HG03135 (cell line): ENCODE measurements at regions not wholly inside any gene's neighbourhood (a gene's known extent, or its start where the extent isn't known, plus 50 kb on each side); places are given as distances from the start of the nearest gene placed in this dataset.
"Not testable (repeated sequence)": the region's sequence is repeated elsewhere in the genome, so short reads cannot be mapped to it uniquely, and the experiment has no call there.

ENCODE experiments used
- ATAC-seq: cut with Tn5 transposase; IDR thresholded peaks from one replicate; pipeline ENCODE4 v1.9.1; 2021; ENCODE audit warnings: mild to moderate bottlenecking, moderate library complexity; ENCODE audit not compliant: unreplicated experiment

GRCh38 chr5:117131048-117131679 lies 556.5 kb upstream of the SEMA6A start:
- ATAC-seq = peak; percentile 82

DNA sequence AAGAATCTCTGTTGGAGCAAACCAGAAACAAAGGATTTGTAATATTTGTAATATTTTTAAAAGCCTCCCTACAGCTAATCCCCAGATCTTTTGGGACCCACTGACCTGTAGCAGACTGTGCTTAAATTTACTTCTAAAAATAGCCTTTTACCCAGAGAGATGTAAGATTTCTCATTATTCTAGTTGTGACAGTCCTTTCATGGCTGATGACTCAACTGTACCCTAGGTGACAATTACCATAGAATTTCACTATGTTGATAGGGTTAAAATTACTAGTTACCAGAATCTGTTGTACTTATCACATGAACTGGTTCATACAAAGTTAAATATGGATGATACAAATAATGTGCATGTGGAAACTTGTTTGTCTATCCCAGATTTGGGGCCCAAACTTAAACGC lies 543.9 kb upstream of the SEMA6A start:
- ATAC-seq = no peak

- ATAC-seq = not testable (repeated sequence)
Observed at GRCh38 chr5:117117314-117117713, 542.7 kb upstream of the SEMA6A start.

GRCh38 chr5:117110548-117110947 lies 535.9 kb upstream of the SEMA6A start:
- no peak for ATAC-seq

DNA sequence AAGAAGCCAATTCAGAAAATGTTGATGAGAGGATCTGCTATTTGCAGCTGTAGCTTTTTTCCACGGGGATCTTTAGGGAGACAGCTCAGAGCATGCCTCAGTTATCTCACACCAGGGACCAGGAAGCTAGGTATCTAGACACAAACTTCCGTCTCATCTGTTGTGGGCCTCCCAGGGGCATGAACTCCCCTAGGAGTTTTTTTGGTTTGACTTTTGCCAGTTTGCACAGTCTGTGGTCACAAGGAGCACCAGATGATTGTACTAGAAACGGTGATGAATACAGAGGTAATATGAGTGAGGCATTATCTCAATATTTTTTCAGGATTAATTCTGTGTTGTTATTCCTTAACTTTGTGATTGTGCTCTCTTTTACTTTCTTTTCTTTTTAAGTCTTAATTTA lies 533.2 kb upstream of the SEMA6A start:
- no peak for ATAC-seq

- no peak for ATAC-seq
Observed at GRCh38 chr5:117103703-117104102, 529.1 kb upstream of the SEMA6A start.

DNA sequence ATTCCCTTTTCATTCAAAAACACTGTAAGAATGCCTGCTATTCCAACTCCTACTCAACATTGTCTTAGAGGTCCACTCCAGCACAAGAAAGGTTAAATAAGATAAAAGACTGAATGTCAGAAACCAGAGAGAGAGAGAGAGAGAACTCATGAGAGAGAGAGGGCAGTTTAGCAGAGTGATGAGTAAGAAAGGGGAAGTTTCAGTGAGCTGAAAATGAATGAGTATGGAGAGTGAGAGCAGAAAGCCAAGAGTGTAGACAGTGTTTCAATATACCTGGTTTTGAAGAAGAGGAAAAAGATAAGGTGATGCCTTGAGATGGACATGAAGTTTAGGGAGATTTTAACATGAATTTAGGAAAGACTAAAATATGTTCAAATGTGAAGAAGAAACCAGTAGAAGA lies 528.0 kb upstream of the SEMA6A start:
- ATAC-seq = no peak

DNA sequence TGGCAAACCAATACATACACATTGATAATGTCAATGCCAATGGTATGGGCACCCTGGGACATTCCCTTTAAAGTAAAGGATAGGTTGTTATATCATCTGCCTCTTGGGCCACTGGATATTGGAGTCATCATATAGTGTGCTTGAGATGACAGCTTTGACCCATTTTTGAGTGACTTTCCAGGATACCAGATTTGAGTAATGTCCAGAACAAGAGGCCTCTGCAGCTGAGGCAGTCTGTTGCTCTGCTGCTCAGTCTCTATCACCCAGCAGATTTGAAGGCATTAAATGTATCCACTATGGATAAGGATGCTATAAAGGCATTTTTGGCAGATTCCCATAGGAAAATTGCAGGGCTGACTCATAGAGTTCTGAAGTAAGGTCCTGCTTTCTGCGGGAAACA lies 525.6 kb upstream of the SEMA6A start:
- no peak for ATAC-seq

DNA sequence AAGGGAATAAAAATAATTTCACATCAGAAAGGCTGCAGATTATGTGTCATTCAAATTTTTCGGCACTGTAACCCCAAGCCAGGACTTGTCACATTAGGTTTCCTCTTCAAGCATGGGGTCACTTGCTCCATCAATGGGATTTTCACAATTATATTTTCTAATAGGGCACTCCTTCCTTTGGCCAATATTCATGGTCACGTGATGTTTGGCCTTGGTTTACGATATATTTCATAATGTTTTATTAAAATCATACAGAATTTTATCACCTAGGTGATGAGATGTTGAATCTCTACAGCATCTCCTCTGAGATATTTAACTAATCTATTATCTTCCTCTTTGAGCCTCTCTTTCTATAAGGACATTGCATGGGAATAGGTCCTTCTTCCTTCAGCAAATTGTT lies 523.5 kb upstream of the SEMA6A start:
- no peak for ATAC-seq

DNA sequence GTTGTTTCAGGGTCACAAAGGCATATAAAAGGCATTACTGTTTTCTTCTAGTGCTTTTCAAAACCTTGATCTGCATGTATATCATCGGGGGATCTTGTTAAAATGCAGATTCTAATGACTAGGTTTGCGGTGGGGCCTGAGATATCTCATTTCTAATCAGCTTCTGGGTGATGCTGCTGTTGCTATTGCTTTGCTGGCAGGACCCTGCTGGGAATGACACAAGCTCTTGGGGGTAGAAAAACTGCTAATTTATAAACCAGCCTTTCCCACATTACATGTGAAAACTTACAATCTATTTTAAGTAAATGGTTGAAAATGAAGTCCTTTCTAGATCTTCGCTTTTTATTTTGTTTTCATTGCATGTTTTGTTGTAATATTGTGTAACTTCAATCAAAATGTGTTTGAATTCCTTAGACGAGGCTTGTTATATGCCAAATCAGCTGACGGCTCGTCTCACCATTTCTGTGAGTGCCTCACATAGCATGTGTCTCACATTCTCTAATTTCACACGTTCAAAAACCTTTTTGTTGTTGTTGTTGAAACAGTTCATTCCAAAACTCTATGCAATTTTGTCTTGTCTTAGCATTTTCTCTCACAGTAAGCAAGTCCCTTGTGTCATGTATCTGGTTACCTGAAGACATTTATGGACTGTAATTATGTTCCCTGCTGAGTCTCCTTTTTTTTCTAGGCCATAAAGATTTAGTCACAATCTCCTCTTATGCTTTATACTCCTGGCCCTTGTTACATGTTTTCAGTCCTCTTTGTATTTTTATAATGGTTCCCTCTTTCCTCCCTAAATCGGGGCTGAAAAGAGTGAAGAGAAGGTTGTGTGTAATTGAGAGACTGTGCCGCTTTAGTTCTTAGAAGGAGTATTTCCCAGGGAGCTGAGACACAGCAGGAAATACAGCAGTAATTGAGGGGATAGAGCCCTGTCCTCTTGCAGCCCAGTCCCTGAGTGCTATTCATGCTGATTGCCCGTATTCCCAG lies 521.0 kb upstream of the SEMA6A start:
- ATAC-seq = no peak

GRCh38 chr5:117094114-117094815 lies 519.6 kb upstream of the SEMA6A start:
- no peak for ATAC-seq

DNA sequence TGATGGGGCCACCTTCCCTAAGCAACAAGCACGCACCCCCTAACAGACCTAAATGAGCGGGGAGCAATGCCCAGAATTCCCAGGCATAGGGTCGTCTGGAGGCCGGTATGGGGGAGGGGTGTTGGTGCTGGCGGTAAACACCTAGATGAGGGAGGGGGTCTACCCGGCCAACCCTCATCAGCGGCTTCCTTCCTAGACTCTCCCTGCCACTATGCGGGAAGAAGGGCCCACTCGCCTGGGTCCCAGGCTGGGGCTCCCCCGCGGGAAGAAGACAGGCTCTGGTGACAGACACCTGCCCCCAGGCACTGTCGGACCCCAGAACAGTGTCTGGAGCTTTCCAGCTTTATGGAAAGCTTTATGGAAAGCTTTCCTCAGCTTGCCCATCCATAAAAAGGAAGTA lies 519.0 kb upstream of the SEMA6A start:
- ATAC-seq = no peak

DNA sequence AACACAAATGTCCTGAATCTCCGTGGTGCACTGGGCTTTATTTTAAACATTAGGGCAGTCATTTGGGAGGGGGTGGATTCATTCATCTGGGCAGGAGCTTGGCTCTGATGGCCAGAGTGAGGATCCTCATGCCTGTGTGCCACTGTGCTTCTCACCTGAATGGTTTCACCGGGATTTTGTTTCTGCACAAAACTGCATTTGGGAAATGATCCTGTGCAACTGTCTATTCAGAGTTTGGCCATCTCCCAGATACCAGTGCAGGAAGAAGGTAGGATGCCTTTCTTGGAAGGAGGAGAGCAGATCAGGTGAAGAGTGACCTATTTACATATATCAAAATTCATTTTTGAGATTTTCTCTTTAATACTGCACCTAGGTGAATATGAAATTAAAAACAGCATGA lies 514.4 kb upstream of the SEMA6A start:
- no peak for ATAC-seq

DNA sequence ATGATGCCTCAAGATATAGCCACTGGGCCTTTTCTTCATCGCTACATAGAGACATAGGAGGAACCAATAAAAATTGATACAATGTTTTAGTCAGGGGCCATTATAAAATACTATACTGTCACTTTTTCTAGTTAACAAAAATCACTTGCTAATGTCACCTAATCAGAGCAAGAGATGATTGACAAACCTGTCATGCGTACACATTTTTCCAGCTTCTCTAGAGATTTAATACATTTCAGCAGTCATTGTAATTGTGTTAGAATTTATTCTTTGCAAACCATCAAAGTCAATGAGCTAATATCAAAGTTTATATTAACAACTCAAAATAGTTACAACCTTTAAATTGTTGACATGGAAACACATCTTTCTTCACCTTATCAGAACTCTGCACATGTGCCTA lies 513.6 kb upstream of the SEMA6A start:
- no peak for ATAC-seq

DNA sequence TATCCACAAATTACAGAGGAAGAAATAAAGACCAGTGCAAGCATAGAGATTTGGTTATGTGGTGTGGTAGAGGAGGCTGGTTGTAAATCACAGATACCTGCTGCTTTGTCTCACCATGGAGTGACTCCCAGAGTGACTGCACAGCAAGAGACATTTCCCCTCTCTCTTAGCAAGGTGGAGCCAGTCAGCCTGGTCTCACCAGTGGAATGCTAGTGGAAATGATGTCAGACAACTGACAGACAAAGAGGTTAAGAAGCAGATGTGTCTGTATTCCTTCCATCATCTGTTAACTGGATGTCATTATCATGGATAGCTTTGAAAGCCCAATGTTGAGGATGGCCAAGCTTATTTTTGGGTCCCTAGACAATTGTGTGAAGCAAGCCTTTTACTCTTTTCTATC lies 509.4 kb upstream of the SEMA6A start:
- ATAC-seq = no peak

DNA sequence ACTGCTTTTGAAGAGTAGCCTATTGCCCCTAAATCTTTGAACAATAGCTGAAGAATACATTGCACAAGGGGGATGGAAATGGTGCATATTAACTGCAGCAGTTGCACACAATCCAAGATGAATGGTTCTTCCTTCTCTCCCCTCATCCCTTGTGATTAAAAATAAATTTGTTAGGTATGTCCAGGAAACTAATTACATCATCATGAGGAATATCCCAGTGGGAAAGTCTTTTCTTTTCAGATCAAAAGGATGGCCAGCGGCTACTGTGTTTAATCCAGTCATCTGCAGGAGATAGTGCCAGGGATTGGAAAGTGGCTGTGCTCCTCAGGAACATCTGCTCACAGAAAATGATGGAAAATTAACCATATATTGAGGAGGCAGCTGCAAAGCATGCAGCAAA lies 508.4 kb upstream of the SEMA6A start:
- no peak for ATAC-seq

DNA sequence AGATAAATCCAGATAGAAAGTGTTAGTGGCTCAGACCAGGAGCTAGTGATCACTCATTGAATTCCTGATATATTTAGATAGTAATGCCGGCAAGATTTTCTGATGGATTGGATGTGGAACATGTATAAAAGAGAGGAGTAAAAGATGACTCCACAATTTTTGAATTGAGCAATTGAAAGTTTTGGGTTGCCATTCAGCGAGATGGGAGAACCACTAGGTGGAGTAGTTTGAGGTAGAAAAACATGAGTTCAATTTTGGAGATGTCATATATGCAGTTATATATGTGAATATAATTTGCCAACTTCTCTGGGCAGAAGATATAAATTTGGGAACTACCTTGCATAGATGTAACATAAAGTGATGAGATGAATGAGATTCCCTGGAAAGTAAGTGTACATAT lies 502.5 kb upstream of the SEMA6A start:
- ATAC-seq = no peak

DNA sequence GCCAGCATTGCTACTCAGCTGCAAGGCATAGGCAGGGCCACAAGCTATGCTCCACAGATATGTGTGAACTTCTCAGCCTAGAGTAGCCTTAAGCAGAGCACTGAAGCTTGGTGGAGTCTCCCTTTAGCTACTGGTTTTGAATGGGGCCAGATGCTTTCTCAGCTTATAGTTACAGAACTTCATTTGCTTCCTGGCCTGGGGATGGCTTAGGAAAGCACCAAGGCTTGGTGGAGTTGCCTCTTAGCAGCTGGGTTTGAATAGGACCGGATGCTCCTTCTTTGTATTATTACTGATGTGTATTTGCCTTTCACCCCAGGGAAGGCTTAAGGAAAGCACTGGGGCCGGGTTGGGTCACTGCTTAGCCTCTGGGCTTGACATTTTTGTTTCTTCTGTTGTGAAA lies 497.8 kb upstream of the SEMA6A start:
- ATAC-seq = no peak

DNA sequence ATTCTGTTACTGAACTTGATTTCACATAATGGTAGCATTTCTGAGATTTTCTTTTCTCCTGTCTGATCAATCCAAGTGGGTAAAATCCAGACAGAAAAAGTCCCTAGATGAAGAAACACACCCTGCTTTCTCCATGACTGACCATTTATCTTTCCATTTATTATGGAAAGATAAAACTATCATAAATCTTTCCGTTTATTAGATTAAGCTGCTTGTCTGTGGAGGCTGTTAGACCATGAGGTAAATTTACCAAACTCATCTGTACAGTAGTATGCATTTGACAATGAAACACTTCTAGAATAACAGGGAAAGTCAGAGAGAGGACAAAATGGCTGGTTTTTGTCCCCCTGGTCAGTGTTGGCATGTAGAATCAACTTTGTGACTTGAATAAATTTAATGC lies 491.2 kb upstream of the SEMA6A start:
- no peak for ATAC-seq

GRCh38 chr5:117065161-117065560 lies 490.5 kb upstream of the SEMA6A start:
- ATAC-seq = no peak

DNA sequence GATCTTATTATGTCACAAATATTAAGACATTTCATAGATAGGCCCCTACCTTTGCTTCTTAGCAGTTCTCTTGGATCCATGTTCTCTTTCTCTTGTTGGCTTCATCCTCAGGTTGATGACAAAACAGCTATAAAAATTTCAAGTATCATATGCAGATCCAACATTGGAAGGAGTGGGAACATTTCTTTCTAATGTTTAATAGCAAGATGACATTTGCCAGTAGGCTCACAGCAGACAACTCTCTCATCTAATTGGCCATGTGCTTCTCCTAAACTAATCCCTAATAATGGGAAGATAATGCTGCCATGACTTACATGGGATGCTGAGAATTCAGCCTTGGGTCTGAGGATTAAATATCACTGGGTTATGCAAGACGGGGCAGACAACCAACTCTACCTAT lies 485.5 kb upstream of the SEMA6A start:
- ATAC-seq = no peak

GRCh38 chr5:117058740-117059139 lies 484.1 kb upstream of the SEMA6A start:
- ATAC-seq = no peak
